HEK293 (cell line): ENCODE measurements at regions not wholly inside any gene's neighbourhood (a gene's known extent, or its start where the extent isn't known, plus 50 kb on each side); places are given as distances from the start of the nearest gene placed in this dataset.

Experiments
- CTCF ChIA-PET: fragments of 350-600 bp; formaldehyde crosslinking; extraction: SDS; loops from one replicate; lab custom pipeline; 2021; ENCODE audit warnings: antibody characterized with exemption; lab: Yijun Ruan, JAX
- POLR2A ChIA-PET: fragments of 300-600 bp; formaldehyde crosslinking; extraction: SDS; loops from one replicate; lab custom pipeline; 2020; ENCODE audit warnings: antibody characterized with exemption, inconsistent platforms; lab: Yijun Ruan, JAX
- H3K27ac ChIP-seq: fragments of 200-500 bp; sonication (Bioruptor generic); 2 replicates; pipeline ENCODE4 v1.5.1; 2014; ENCODE audit warnings: low read depth, low read length, control low read depth, inconsistent platforms; ENCODE audit errors: extremely low read depth
- H3K36me3 ChIP-seq, 2 experiments: fragments of 200-500 bp in 1 of 2; sonication (Bioruptor generic) in 1 of 2; 1 replicate in 1 of 2; 2 replicates in 1 of 2; pipeline ENCODE4 v1.5.1; 2014 to 2017; ENCODE audit warnings: inconsistent platforms in 2 of 2, low read length in 2 of 2; ENCODE audit not compliant: control insufficient read depth in 2 of 2, insufficient read depth in 1 of 2
- H3K4me1 ChIP-seq: fragments of 200-500 bp; sonication (Bioruptor generic); 2 replicates; pipeline ENCODE4 v1.5.1; 2014; ENCODE audit warnings: mild to moderate bottlenecking, low read length, inconsistent platforms; ENCODE audit not compliant: control insufficient read depth, insufficient read depth
- H3K4me3 ChIP-seq: 2 replicates; pipeline ENCODE4 v1.5.1; 2011; ENCODE audit warnings: low read depth, mild to moderate bottlenecking, control low read depth, low read length, moderate library complexity
- H3K9me3 ChIP-seq: fragments of 200-500 bp; sonication (Bioruptor generic); 2 replicates; pipeline ENCODE4 v1.5.1; 2014; ENCODE audit warnings: low read depth, low read length, inconsistent platforms; ENCODE audit not compliant: control insufficient read depth, insufficient read depth
- GLI2 ChIP-seq: fragments of 450-650 bp; formaldehyde crosslinking; IDR thresholded peaks from 2 replicates; pipeline ENCODE4; 2017; ENCODE audit warnings: missing biosample characterization, missing genetic modification characterization, low read depth, borderline replicate concordance
- KLF9 ChIP-seq: fragments of 450-650 bp; formaldehyde crosslinking; IDR thresholded peaks from 2 replicates; pipeline ENCODE4 v1.5.1; 2016; ENCODE audit warnings: missing biosample characterization, missing genetic modification characterization, low read depth
- PRDM1 ChIP-seq: fragments of 450-650 bp; formaldehyde crosslinking; IDR thresholded peaks from 2 replicates; pipeline ENCODE4; 2016; ENCODE audit warnings: missing biosample characterization, missing genetic modification characterization
- SCRT2 ChIP-seq: fragments of 450-650 bp; formaldehyde crosslinking; IDR thresholded peaks from 2 replicates; pipeline ENCODE4 v1.5.1; 2016; ENCODE audit warnings: missing biosample characterization, missing genetic modification characterization
- SP3 ChIP-seq: fragments of 450-650 bp; formaldehyde crosslinking; IDR thresholded peaks from 2 replicates; pipeline ENCODE4 v1.5.1; 2016; ENCODE audit warnings: missing biosample characterization, missing genetic modification characterization
- SP7 ChIP-seq: fragments of 450-650 bp; formaldehyde crosslinking; IDR thresholded peaks from 2 replicates; pipeline ENCODE4 v1.5.1; 2016; ENCODE audit warnings: missing biosample characterization, missing genetic modification characterization
- YY2 ChIP-seq: fragments of 450-650 bp; formaldehyde crosslinking; IDR thresholded peaks from 2 replicates; pipeline ENCODE4 v1.5.1; 2016; ENCODE audit warnings: missing biosample characterization, missing genetic modification characterization
- ZBTB44 ChIP-seq: fragments of 450-650 bp; IDR thresholded peaks from 2 replicates; pipeline ENCODE4 v1.5.1; 2018; ENCODE audit warnings: missing biosample characterization, mild to moderate bottlenecking, missing genetic modification characterization
- ZNF146 ChIP-seq: fragments of 450-650 bp; formaldehyde crosslinking; IDR thresholded peaks from 2 replicates; pipeline ENCODE4 v1.5.1; 2016; ENCODE audit warnings: missing biosample characterization, missing genetic modification characterization
- ZNF16 ChIP-seq: fragments of 450-650 bp; formaldehyde crosslinking; IDR thresholded peaks from 2 replicates; pipeline ENCODE4 v1.5.1; 2016; ENCODE audit warnings: low read depth, missing biosample characterization, missing genetic modification characterization
- ZNF2 ChIP-seq: fragments of 450-650 bp; formaldehyde crosslinking; IDR thresholded peaks from 2 replicates; pipeline ENCODE4 v1.5.1; 2016; ENCODE audit warnings: missing biosample characterization, missing genetic modification characterization
- ZNF211 ChIP-seq: fragments of 450-650 bp; formaldehyde crosslinking; IDR thresholded peaks from 2 replicates; pipeline ENCODE4 v1.5.1; 2016; ENCODE audit warnings: low read depth, missing biosample characterization, missing genetic modification characterization
- ZNF221 ChIP-seq: fragments of 450-650 bp; formaldehyde crosslinking; IDR thresholded peaks from 2 replicates; pipeline ENCODE4 v1.5.1; 2017; ENCODE audit warnings: missing biosample characterization, missing genetic modification characterization, borderline replicate concordance
- ZNF26 ChIP-seq: fragments of 450-650 bp; formaldehyde crosslinking; IDR thresholded peaks from 2 replicates; pipeline ENCODE4 v1.5.1; 2016; ENCODE audit warnings: missing biosample characterization, missing genetic modification characterization
- ZNF302 ChIP-seq: fragments of 450-650 bp; formaldehyde crosslinking; IDR thresholded peaks from 2 replicates; pipeline ENCODE4 v1.5.1; 2016; ENCODE audit warnings: missing biosample characterization, missing genetic modification characterization, low read depth
- ZNF311 ChIP-seq: fragments of 450-650 bp; formaldehyde crosslinking; IDR thresholded peaks from 2 replicates; pipeline ENCODE4 v1.5.1; 2017; ENCODE audit warnings: missing biosample characterization, missing genetic modification characterization, borderline replicate concordance
- ZNF324 ChIP-seq: fragments of 450-650 bp; formaldehyde crosslinking; IDR thresholded peaks from 2 replicates; pipeline ENCODE4 v1.5.1; 2016; ENCODE audit warnings: missing biosample characterization, missing genetic modification characterization
- ZNF354C ChIP-seq: fragments of 450-650 bp; formaldehyde crosslinking; IDR thresholded peaks from 2 replicates; pipeline ENCODE4 v1.5.1; 2016; ENCODE audit warnings: missing biosample characterization, missing genetic modification characterization, low read depth, borderline replicate concordance
- ZNF362 ChIP-seq: fragments of 450-650 bp; formaldehyde crosslinking; IDR thresholded peaks from 2 replicates; pipeline ENCODE4 v1.5.1; 2016; ENCODE audit warnings: missing biosample characterization, missing genetic modification characterization
- ZNF423 ChIP-seq: fragments of 450-650 bp; formaldehyde crosslinking; IDR thresholded peaks from 2 replicates; pipeline ENCODE4 v1.5.1; 2016; ENCODE audit warnings: missing biosample characterization, missing genetic modification characterization
- ZNF530 ChIP-seq: fragments of 450-650 bp; formaldehyde crosslinking; IDR thresholded peaks from 2 replicates; pipeline ENCODE4 v1.5.1; 2016; ENCODE audit warnings: low read depth, missing biosample characterization, missing genetic modification characterization
- ZNF558 ChIP-seq: fragments of 450-650 bp; formaldehyde crosslinking; IDR thresholded peaks from 2 replicates; pipeline ENCODE4 v1.5.1; 2016; ENCODE audit warnings: missing biosample characterization, missing genetic modification characterization
- ZNF621 ChIP-seq: fragments of 450-650 bp; formaldehyde crosslinking; IDR thresholded peaks from 2 replicates; pipeline ENCODE4 v1.5.1; 2017; ENCODE audit warnings: missing biosample characterization, missing genetic modification characterization
- ZNF664 ChIP-seq: fragments of 450-650 bp; formaldehyde crosslinking; IDR thresholded peaks from 2 replicates; pipeline ENCODE4 v1.5.1; 2016; ENCODE audit warnings: missing biosample characterization, missing genetic modification characterization
- ZNF677 ChIP-seq: fragments of 450-650 bp; IDR thresholded peaks from 2 replicates; pipeline ENCODE4 v1.5.0; 2018; ENCODE audit warnings: missing biosample characterization, mild to moderate bottlenecking, missing genetic modification characterization, moderate library complexity
- ZNF785 ChIP-seq: fragments of 450-650 bp; formaldehyde crosslinking; IDR thresholded peaks from 2 replicates; pipeline ENCODE4 v1.5.1; 2016; ENCODE audit warnings: missing biosample characterization, missing genetic modification characterization
- ZNF843 ChIP-seq: fragments of 450-650 bp; formaldehyde crosslinking; IDR thresholded peaks from 2 replicates; pipeline ENCODE4 v1.5.1; 2016; ENCODE audit warnings: missing biosample characterization, missing genetic modification characterization
- ZSCAN5A ChIP-seq: fragments of 450-650 bp; formaldehyde crosslinking; IDR thresholded peaks from 2 replicates; pipeline ENCODE4 v1.5.1; 2016; ENCODE audit warnings: missing biosample characterization, missing genetic modification characterization
- TF ChIP-seq, protein P1 (sequence below): fragments of 450-650 bp; formaldehyde crosslinking; IDR thresholded peaks from 2 replicates; pipeline ENCODE4 v1.5.1; 2017; ENCODE audit warnings: missing biosample characterization, mild to moderate bottlenecking, missing genetic modification characterization, moderate library complexity

- no peak for TF ChIP-seq ZNF146 (tag by site-specific recombination)
- no peak for TF ChIP-seq ZNF664 (tag by site-specific recombination)
- no peak for TF ChIP-seq ZNF324 (tag by site-specific recombination)
- TF ChIP-seq YY2 (tag by site-specific recombination), result no peak
- TF ChIP-seq ZNF311 (tag by site-specific recombination), result no peak
- no peak for TF ChIP-seq ZNF423 (tag by site-specific recombination)
- no peak for TF ChIP-seq ZNF558
- no peak for TF ChIP-seq ZNF16
- TF ChIP-seq ZNF621 (tag by site-specific recombination), result no peak
- no peak for TF ChIP-seq ZNF26
These were observed 2284.5 kb downstream of the LRRC4C start (continued) for GRCh38 chr11:39174965-39175364.

GRCh38 chr11:39174196-39174595 lies 2285.3 kb downstream of the LRRC4C start:
- Histone ChIP-seq H3K27ac (no peak overlapping the region), H3K36me3 (no peaks in the 10 kb centered on the region), H3K4me3 (no peak overlapping the region), H3K4me1 (no peaks in the 10 kb centered on the region), H3K9me3 (no peaks in the 10 kb centered on the region)
- ChIA-PET CTCF (no interaction called here), POLR2A (no interaction called here)
- TF ChIP-seq SCRT2 (no peak), ZNF16 (no peak), ZNF221 (no peak), ZNF2 (tag by site-specific recombination) (no peak), ZNF843 (tag by site-specific recombination) (no peak), SP3 (tag by site-specific recombination) (no peak), ZNF785 (no peak), KLF9 (no peak), ZNF354C (tag by site-specific recombination) (no peak), ZNF302 (tag by site-specific recombination) (no peak)

DNA sequence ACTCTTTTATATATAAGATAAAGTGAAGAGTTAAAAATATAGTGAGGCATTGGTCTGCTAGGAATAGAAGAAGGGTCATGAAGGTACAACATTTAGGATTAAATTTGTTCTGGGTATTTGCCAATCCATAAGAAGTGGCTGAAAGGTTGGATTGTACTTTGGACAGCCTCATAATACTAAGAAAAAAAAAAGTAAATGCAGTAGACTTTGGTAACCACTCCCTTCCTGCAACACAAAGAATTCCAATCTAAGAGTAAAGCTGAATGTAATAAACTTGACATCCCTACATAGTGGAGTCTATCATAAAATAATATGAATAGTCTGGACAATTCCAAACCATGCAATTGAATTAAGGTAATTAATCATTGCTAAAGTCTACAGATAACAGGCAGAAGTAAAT lies 2294.4 kb downstream of the LRRC4C start:
- TF ChIP-seq SP7 (tag by site-specific recombination) (no peak), GLI2 (tag by site-specific recombination) (no peak), ZSCAN5A (no peak), ZNF677 (tag by site-specific recombination) (no peak), ZNF530 (tag by site-specific recombination) (no peak), ZNF2 (tag by site-specific recombination) (no peak), PRDM1 (tag by site-specific recombination) (no peak), ZNF211 (tag by site-specific recombination) (no peak), ZBTB44 (no peak), ZNF362 (tag by site-specific recombination) (no peak)
- TF ChIP-seq, protein P1, sequence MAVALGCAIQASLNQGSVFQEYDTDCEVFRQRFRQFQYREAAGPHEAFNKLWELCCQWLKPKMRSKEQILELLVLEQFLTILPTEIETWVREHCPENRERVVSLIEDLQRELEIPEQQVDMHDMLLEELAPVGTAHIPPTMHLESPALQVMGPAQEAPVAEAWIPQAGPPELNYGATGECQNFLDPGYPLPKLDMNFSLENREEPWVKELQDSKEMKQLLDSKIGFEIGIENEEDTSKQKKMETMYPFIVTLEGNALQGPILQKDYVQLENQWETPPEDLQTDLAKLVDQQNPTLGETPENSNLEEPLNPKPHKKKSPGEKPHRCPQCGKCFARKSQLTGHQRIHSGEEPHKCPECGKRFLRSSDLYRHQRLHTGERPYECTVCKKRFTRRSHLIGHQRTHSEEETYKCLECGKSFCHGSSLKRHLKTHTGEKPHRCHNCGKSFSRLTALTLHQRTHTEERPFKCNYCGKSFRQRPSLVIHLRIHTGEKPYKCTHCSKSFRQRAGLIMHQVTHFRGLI, result no peak
- Histone ChIP-seq H3K27ac (no peak overlapping the region), H3K4me3 (no peak overlapping the region), H3K4me1 (no peaks in the 10 kb centered on the region), H3K36me3 (no peaks in the 10 kb centered on the region), H3K9me3 (no peaks in the 10 kb centered on the region)
- POLR2A ChIA-PET, result no interaction called here
- CTCF ChIA-PET, result interaction anchor here (0.5 kb wide), 1 partner anchor 94 kb away, joined by 3 read pairs; no protein-coding TSS in a partner anchor
